HG02763 (cell line): ENCODE measurements at regions not wholly inside any gene's neighbourhood (a gene's known extent, or its start where the extent isn't known, plus 50 kb on each side); places are given as distances from the start of the nearest gene placed in this dataset.

Experiments used
- ATAC-seq: cut with Tn5 transposase; IDR thresholded peaks from one replicate; pipeline ENCODE4 v1.9.1; 2021; ENCODE audit warnings: mild to moderate bottlenecking, moderate library complexity; ENCODE audit not compliant: unreplicated experiment

- ATAC-seq = no peak
Measured at GRCh38 chr5:162323466-162323865, 255.9 kb downstream of the GABRG2 start.

GRCh38 chr5:162324328-162324727 lies 256.8 kb downstream of the GABRG2 start:
- ATAC-seq = no peak

- no peak for ATAC-seq
Measured at GRCh38 chr5:162325143-162325727, 257.7 kb downstream of the GABRG2 start.

GRCh38 chr5:162334944-162335343 lies 267.4 kb downstream of the GABRG2 start:
- ATAC-seq = no peak

- no peak for ATAC-seq
Measured at GRCh38 chr5:162360373-162360931, 292.9 kb downstream of the GABRG2 start.

GRCh38 chr5:162372256-162372655 lies 304.7 kb downstream of the GABRG2 start:
- no peak for ATAC-seq

GRCh38 chr5:162377895-162378294 lies 310.3 kb downstream of the GABRG2 start:
- no peak for ATAC-seq

- no peak for ATAC-seq
Measured at GRCh38 chr5:162382839-162383238, 315.3 kb downstream of the GABRG2 start.

- ATAC-seq = no peak
Measured at GRCh38 chr5:162384225-162384624, 316.7 kb downstream of the GABRG2 start.

GRCh38 chr5:162391833-162392232 lies 324.3 kb downstream of the GABRG2 start:
- ATAC-seq = no peak

GRCh38 chr5:162392336-162392735 lies 324.8 kb downstream of the GABRG2 start:
- ATAC-seq = no peak

- ATAC-seq = no peak
Measured at GRCh38 chr5:162393534-162393933, 326.0 kb downstream of the GABRG2 start.

GRCh38 chr5:162407614-162408013 lies 340.0 kb downstream of the GABRG2 start:
- ATAC-seq = no peak

- ATAC-seq = no peak
Measured at GRCh38 chr5:162410365-162410764, 342.8 kb downstream of the GABRG2 start.

- ATAC-seq = no peak
Measured at GRCh38 chr5:162429142-162429541, 361.6 kb downstream of the GABRG2 start.

- no peak for ATAC-seq
Measured at GRCh38 chr5:162434281-162434680, 366.7 kb downstream of the GABRG2 start.

- ATAC-seq = no peak
Measured at GRCh38 chr5:162436055-162436454, 368.5 kb downstream of the GABRG2 start.

GRCh38 chr5:162444129-162444762 lies 376.7 kb downstream of the GABRG2 start:
- no peak for ATAC-seq

- ATAC-seq = no peak
Measured at GRCh38 chr5:162456086-162456485, 388.5 kb downstream of the GABRG2 start.

- no peak for ATAC-seq
Measured at GRCh38 chr5:162466011-162466410, 398.4 kb downstream of the GABRG2 start.

GRCh38 chr5:162473041-162473714 lies 405.6 kb downstream of the GABRG2 start:
- no peak for ATAC-seq

GRCh38 chr5:162474239-162474638 lies 406.7 kb downstream of the GABRG2 start:
- no peak for ATAC-seq
